ENCODE measurements at regions not wholly inside any gene's neighbourhood (a gene's known extent, or its start where the extent isn't known, plus 50 kb on each side); places are given as distances from the start of the nearest gene placed in this dataset.

- TF ChIP-seq FOXP2 (optimal IDR thresholded peaks at IDR 0.05; ENCODE audit: borderline replicate concordance, extremely low read depth, extremely low read length, insufficient read depth) (no peak), TAF1 (IDR thresholded peaks at IDR 0.05; ENCODE audit: borderline replicate concordance, insufficient read depth, low read length) (no peak), SIN3A (IDR thresholded peaks at IDR 0.05; ENCODE audit: borderline replicate concordance, insufficient read depth, low read length) (no peak), REST (IDR thresholded peaks at IDR 0.05; ENCODE audit: insufficient read depth in 1 of 2, low read depth in 2 of 2, low read length in 2 of 2) (no peak), POLR2AphosphoS5 (IDR thresholded peaks at IDR 0.05; ENCODE audit: low read depth, low read length) (no peak)
Observed at GRCh38 chr10:33385686-33386085, 51.2 kb upstream of the NRP1 start.

GRCh38 chr10:33385015-33385414 is 50.5 kb upstream of the NRP1 start:
- TF ChIP-seq SIN3A (IDR thresholded peaks at IDR 0.05; ENCODE audit: borderline replicate concordance, insufficient read depth, low read length) (no peak), POLR2AphosphoS5 (IDR thresholded peaks at IDR 0.05; ENCODE audit: low read depth, low read length) (no peak), REST (IDR thresholded peaks at IDR 0.05; ENCODE audit: insufficient read depth in 1 of 2, low read depth in 2 of 2, low read length in 2 of 2) (no peak), FOXP2 (optimal IDR thresholded peaks at IDR 0.05; ENCODE audit: borderline replicate concordance, extremely low read depth, extremely low read length, insufficient read depth) (no peak), TAF1 (IDR thresholded peaks at IDR 0.05; ENCODE audit: borderline replicate concordance, insufficient read depth, low read length) (no peak)

Measured in PFSK-1 (cell line).